Spleen (tissue), 7 donors: ENCODE measurements at regions not wholly inside any gene's neighbourhood (a gene's known extent, or its start where the extent isn't known, plus 50 kb on each side); places are given as distances from the start of the nearest gene placed in this dataset.

ENCODE experiments used
- CTCF ChIP-seq, 11 experiments: fragments of 200-600 bp in 7 of 11; fragments of 450-650 bp in 4 of 11; sonication (generic) in 4 of 11; IDR thresholded peaks in 8 of 11; conservative IDR thresholded peaks in 3 of 11; 1 replicate in 7 of 11; 2 replicates in 4 of 11; pipeline versions ENCODE4 v1.4.0 to v1.8.0; 2016 to 2021; ENCODE audit warnings: antibody characterized with exemption in 11 of 11, inconsistent platforms in 4 of 11, mild to moderate bottlenecking in 1 of 11
- POLR2A ChIP-seq, 3 donors: fragments of 450-650 bp; IDR thresholded peaks; one replicate each; pipeline ENCODE4 v1.5.1; 2017; ENCODE audit warnings: antibody characterized with exemption in 3 of 3, mild to moderate bottlenecking in 1 of 3
- POLR2AphosphoS5 ChIP-seq, 3 donors: sonication (generic); formaldehyde crosslinking; IDR thresholded peaks; one replicate each; pipeline ENCODE4 v1.5.1; 2017; ENCODE audit warnings: antibody characterized with exemption in 3 of 3
- donor health status: DM: no; HTN: no; CAD: no; lungs with moderate emphysema.
- donor health status: DM: no; HTN: no; CAD: no.
- donor health status: DM: no; HTN: no; CAD: no.

GRCh38 chr2:129118296-129118695 is 799.6 kb upstream of the HS6ST1 start:
- no peak for TF ChIP-seq CTCF (IDR thresholded peaks at IDR 0.05 in 8 of 11, conservative IDR thresholded peaks at IDR 0.05 in 3 of 11)
- TF ChIP-seq POLR2AphosphoS5 (IDR thresholded peaks at IDR 0.05) = no peak
- no peak for TF ChIP-seq POLR2A (IDR thresholded peaks at IDR 0.05)
